Activated CD8-positive, alpha-beta T cell treated with anti-CD3 and anti-CD28 coated beads for 36 hours (primary cell): ENCODE measurements at regions not wholly inside any gene's neighbourhood (a gene's known extent, or its start where the extent isn't known, plus 50 kb on each side); places are given as distances from the start of the nearest gene placed in this dataset.

Experiments used
- ATAC-seq: fragments of 200-7000 bp; cut with Tn5 transposase; one replicate; pipeline ENCODE4 v1.10.0; 2021; ENCODE audit warnings: mild to moderate bottlenecking, moderate library complexity
- CTCF ChIA-PET: fragments of 350-600 bp; sonication (Branson Sonifier 250); formaldehyde crosslinking; loops from one replicate; lab custom pipeline; 2021; ENCODE audit warnings: antibody characterized with exemption; lab: Charles Lee
- POLR2A ChIA-PET: fragments of 350-600 bp; sonication (Branson Sonifier 250); formaldehyde crosslinking; loops from one replicate; lab custom pipeline; 2021; ENCODE audit warnings: antibody characterized with exemption; lab: Charles Lee
- DNase-seq: peaks from one replicate; pipeline ENCODE4 v3.0.0-alpha.2; 2020
- H3K27ac Mint-ChIP-seq: one replicate; pipeline ENCODE4 v1.8.0; 2021; ENCODE audit warnings: mild to moderate bottlenecking, mixed read lengths
- H3K27me3 Mint-ChIP-seq: one replicate; pipeline ENCODE4 v1.8.0; 2021; ENCODE audit warnings: mixed read lengths
- H3K36me3 Mint-ChIP-seq: one replicate; pipeline ENCODE4 v1.8.0; 2021; ENCODE audit warnings: low read depth, mixed read lengths
- H3K4me1 Mint-ChIP-seq: one replicate; pipeline ENCODE4 v1.8.0; 2021; ENCODE audit warnings: low read depth, mixed read lengths
- H3K4me3 Mint-ChIP-seq: one replicate; pipeline ENCODE4 v1.8.0; 2021; ENCODE audit warnings: mild to moderate bottlenecking, moderate library complexity, mixed read lengths
- H3K9me3 Mint-ChIP-seq: one replicate; pipeline ENCODE4 v1.8.0; 2021; ENCODE audit warnings: mixed read lengths
- CTCF ChIP-seq: fragments of 200-600 bp; IDR thresholded peaks from one replicate; pipeline ENCODE4 v1.8.0; 2022; ENCODE audit warnings: antibody characterized with exemption, mild to moderate bottlenecking
- intact Hi-C: fragments of 100-400 bp; cut with micrococcal nuclease; formaldehyde crosslinking; loops from one replicate; pipeline ENCODE4 v1.10.0; 2022

- Mint-ChIP-seq H3K4me1 (no peaks in the 10 kb centered on the region), H3K4me3 (no peak overlapping the region), H3K27me3 (no peaks in the 10 kb centered on the region), H3K9me3 (peaks cover 27% of the 10 kb centered on the region), H3K36me3 (peaks cover 22% of the 10 kb centered on the region), H3K27ac (no peak overlapping the region)
- DNase-seq (no peak), ATAC-seq (no peak)
- CTCF ChIA-PET, result interaction anchor here (1.1 to 1.5 kb wide), 2 partner anchors 75 to 86 kb away, joined by 3 to 4 read pairs; no protein-coding TSS in a partner anchor
- no peak for TF ChIP-seq CTCF
- intact Hi-C loops, result no loop called here
- POLR2A ChIA-PET, result interaction anchor here (1.2 kb wide), 1 partner anchor 51 kb away, joined by 3 read pairs; no protein-coding TSS in a partner anchor
Measured at GRCh38 chr16:11481987-11482386, 104.7 kb downstream of the LITAF start.

- H3K4me3 Mint-ChIP-seq, result no peak overlapping the region
- CTCF ChIA-PET, result interaction anchor here (1.5 kb wide), 1 partner anchor 76 kb away, joined by 3 read pairs; no protein-coding TSS in a partner anchor
- H3K9me3 Mint-ChIP-seq, result peaks cover 27% of the 10 kb centered on the region
- no peak for TF ChIP-seq CTCF
- POLR2A ChIA-PET, result no interaction called here
- no peak for DNase-seq
- H3K27ac Mint-ChIP-seq, result no peak overlapping the region
- ATAC-seq, result no peak
- intact Hi-C loops, result no loop called here
- peaks cover 23% of the 10 kb centered on the region for H3K36me3 Mint-ChIP-seq
- H3K4me1 Mint-ChIP-seq, result no peaks in the 10 kb centered on the region
- H3K27me3 Mint-ChIP-seq, result no peaks in the 10 kb centered on the region
Measured at GRCh38 chr16:11482946-11483748, 103.6 kb downstream of the LITAF start.

- ChIA-PET POLR2A (no interaction called here), CTCF (interaction anchor here (0.9 kb wide), 1 partner anchor 89 kb away, joined by 3 read pairs; no protein-coding TSS in a partner anchor)
- TF ChIP-seq CTCF, result no peak
- DNase-seq (no peak), ATAC-seq (no peak)
- peaks cover 23% of the 10 kb centered on the region for H3K36me3 Mint-ChIP-seq
- H3K27me3 Mint-ChIP-seq, result no peaks in the 10 kb centered on the region
- H3K27ac Mint-ChIP-seq, result no peak overlapping the region
- peaks cover 27% of the 10 kb centered on the region for H3K9me3 Mint-ChIP-seq
- no peaks in the 10 kb centered on the region for H3K4me1 Mint-ChIP-seq
- intact Hi-C loops, result no loop called here
- no peak overlapping the region for H3K4me3 Mint-ChIP-seq
Measured at GRCh38 chr16:11484691-11485258, 101.9 kb downstream of the LITAF start.

- Mint-ChIP-seq H3K27ac (no peak overlapping the region), H3K9me3 (peaks cover 22% of the 10 kb centered on the region), H3K27me3 (no peaks in the 10 kb centered on the region), H3K4me1 (no peaks in the 10 kb centered on the region), H3K36me3 (peaks cover 22% of the 10 kb centered on the region), H3K4me3 (no peak overlapping the region)
- DNase-seq (no peak), ATAC-seq (no peak)
- CTCF ChIA-PET, result no interaction called here
- no peak for TF ChIP-seq CTCF
- intact Hi-C loops, result no loop called here
- POLR2A ChIA-PET, result no interaction called here
Measured at GRCh38 chr16:11485676-11486075, 101.0 kb downstream of the LITAF start.

- POLR2A ChIA-PET, result no interaction called here
- Mint-ChIP-seq H3K4me1 (no peaks in the 10 kb centered on the region), H3K4me3 (no peak overlapping the region), H3K27ac (no peak overlapping the region), H3K36me3 (peaks cover 17% of the 10 kb centered on the region), H3K27me3 (no peaks in the 10 kb centered on the region), H3K9me3 (peaks cover 16% of the 10 kb centered on the region)
- CTCF ChIA-PET, result no interaction called here
- no peak for TF ChIP-seq CTCF
- no peak for ATAC-seq
- no peak for DNase-seq
- intact Hi-C loops, result no loop called here
Measured at GRCh38 chr16:11487289-11487688, 99.4 kb downstream of the LITAF start.
